ENCODE measurements at regions not wholly inside any gene's neighbourhood (a gene's known extent, or its start where the extent isn't known, plus 50 kb on each side); places are given as distances from the start of the nearest gene placed in this dataset.
"Not testable (repeated sequence)": the region's sequence is repeated elsewhere in the genome, so short reads cannot be mapped to it uniquely, and the experiment has no call there.

DNA sequence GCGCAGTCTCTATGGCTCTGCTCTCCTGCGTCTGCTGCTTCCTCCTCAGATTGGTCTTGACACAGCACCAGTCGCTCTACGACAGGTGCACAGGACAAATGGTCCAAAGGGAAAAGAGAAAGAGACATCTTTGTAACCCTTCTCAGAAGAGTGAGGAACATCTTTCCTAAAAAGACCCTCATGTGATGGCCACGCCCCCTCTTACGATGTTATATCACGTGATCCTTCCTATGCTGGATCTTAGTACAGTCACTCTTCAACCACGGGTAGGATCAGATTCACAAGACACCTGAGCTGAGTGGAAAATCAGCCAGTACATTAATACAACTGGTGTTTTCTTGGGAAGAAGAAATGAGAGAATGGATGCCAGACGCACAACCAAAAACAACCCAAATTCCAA, 262.2 kb upstream of the CELF2 start:
- H3K27me3 ChIP-seq, result no peaks in the 10 kb centered on the region
- no peak overlapping the region for H3K27ac ChIP-seq
- H3K4me3 ChIP-seq, result no peak overlapping the region
- TF ChIP-seq, protein P1, sequence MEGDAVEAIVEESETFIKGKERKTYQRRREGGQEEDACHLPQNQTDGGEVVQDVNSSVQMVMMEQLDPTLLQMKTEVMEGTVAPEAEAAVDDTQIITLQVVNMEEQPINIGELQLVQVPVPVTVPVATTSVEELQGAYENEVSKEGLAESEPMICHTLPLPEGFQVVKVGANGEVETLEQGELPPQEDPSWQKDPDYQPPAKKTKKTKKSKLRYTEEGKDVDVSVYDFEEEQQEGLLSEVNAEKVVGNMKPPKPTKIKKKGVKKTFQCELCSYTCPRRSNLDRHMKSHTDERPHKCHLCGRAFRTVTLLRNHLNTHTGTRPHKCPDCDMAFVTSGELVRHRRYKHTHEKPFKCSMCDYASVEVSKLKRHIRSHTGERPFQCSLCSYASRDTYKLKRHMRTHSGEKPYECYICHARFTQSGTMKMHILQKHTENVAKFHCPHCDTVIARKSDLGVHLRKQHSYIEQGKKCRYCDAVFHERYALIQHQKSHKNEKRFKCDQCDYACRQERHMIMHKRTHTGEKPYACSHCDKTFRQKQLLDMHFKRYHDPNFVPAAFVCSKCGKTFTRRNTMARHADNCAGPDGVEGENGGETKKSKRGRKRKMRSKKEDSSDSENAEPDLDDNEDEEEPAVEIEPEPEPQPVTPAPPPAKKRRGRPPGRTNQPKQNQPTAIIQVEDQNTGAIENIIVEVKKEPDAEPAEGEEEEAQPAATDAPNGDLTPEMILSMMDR (IDR thresholded peaks at IDR 0.05), result no peak
- ATAC-seq (no peak), DNase-seq (no peak)
- no peaks in the 10 kb centered on the region for H3K4me1 ChIP-seq
- no peaks in the 10 kb centered on the region for H3K36me3 ChIP-seq
- no peaks in the 10 kb centered on the region for H3K9me3 ChIP-seq
- intact Hi-C loops (cut with DNase I), result no loop called here

- H3K4me1 ChIP-seq, result no peaks in the 10 kb centered on the region
- no peaks in the 10 kb centered on the region for H3K36me3 ChIP-seq
- DNase-seq (no peak), ATAC-seq (no peak)
- no peaks in the 10 kb centered on the region for H3K9me3 ChIP-seq
- H3K27me3 ChIP-seq, result no peaks in the 10 kb centered on the region
- TF ChIP-seq, protein P1 (IDR thresholded peaks at IDR 0.05), result no peak
- no peak overlapping the region for H3K27ac ChIP-seq
- no peak overlapping the region for H3K4me3 ChIP-seq
- intact Hi-C loops (cut with DNase I), result no loop called here
Observed at GRCh38 chr10:10758306-10758705, 259.4 kb upstream of the CELF2 start.

GRCh38 chr10:10759806-10760205, 257.9 kb upstream of the CELF2 start:
- ATAC-seq; intact Hi-C loops (cut with DNase I); H3K27ac ChIP-seq; H3K4me1 ChIP-seq; H3K9me3 ChIP-seq; H3K36me3 ChIP-seq; H3K27me3 ChIP-seq; DNase-seq; H3K4me3 ChIP-seq: not testable (repeated sequence)

DNA sequence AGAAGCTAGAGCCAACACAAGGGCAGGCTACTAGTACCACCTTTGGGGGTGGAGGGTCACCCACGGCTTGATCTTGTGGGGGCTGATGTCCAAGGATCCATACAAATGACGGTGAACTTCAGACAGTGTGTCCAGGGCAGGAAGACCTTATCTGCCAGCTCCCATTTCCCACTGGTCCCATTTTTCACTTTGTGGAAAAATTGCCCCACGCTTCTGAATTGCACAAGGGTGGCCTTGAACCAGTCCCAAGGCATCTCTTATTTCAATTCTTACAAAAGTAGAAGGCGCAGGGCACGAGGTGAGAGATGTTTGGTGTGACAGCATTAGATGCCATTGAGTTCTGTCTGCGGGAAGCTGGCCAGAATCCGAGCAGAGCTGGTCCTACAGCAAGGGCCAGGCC, 252.7 kb upstream of the CELF2 start:
- Histone ChIP-seq H3K27ac (no peak overlapping the region), H3K27me3 (no peaks in the 10 kb centered on the region), H3K36me3 (no peaks in the 10 kb centered on the region), H3K9me3 (no peaks in the 10 kb centered on the region), H3K4me1 (no peaks in the 10 kb centered on the region), H3K4me3 (no peak overlapping the region)
- ATAC-seq (no peak), DNase-seq (no peak)
- intact Hi-C loops (cut with DNase I), result no loop called here
- TF ChIP-seq, protein P1 (IDR thresholded peaks at IDR 0.05), result no peak

GRCh38 chr10:10772411-10772810, 245.3 kb upstream of the CELF2 start:
- Histone ChIP-seq H3K9me3 (no peaks in the 10 kb centered on the region), H3K36me3 (no peaks in the 10 kb centered on the region), H3K27me3 (no peaks in the 10 kb centered on the region), H3K4me1 (no peaks in the 10 kb centered on the region), H3K27ac (no peak overlapping the region), H3K4me3 (no peak overlapping the region)
- ATAC-seq (no peak), DNase-seq (no peak)
- TF ChIP-seq, protein P1 (IDR thresholded peaks at IDR 0.05), result no peak
- intact Hi-C loops (cut with DNase I), result no loop called here

DNA sequence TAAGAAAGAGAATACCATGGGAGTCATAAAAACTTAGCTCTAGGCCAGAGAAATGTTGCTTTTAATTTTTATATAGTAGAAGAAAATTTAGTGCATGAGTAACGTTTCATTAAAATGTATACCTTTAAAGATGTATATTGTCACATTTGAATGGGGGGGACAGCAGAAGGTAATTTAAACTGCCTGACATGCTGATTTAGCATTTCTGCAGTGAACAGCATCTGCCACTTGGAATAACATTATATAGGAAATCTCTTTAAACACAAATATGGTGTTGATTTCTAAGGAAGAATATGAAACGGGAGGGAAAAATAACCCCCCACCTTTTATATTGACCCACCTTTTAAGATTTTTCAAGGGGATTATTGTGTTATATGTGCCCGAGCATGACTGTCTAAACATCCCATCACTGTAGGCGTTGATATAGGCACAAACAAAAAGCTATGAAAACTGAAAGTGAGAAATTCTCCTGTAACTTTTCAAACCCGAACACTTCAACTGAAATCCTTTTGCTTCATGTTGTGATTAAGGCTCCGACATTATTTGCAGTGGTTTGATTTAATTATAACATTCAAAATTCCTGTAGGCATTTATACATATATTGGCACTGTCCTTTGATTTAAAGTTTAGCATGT, 244.7 kb upstream of the CELF2 start:
- no peaks in the 10 kb centered on the region for H3K9me3 ChIP-seq
- ATAC-seq, result no peak
- TF ChIP-seq, protein P1 (IDR thresholded peaks at IDR 0.05), result no peak

More for the DNA sequence above, 244.7 kb upstream of the CELF2 start:
- no peak for DNase-seq
- no peak overlapping the region for H3K4me3 ChIP-seq
- H3K27ac ChIP-seq, result no peak overlapping the region
- H3K36me3 ChIP-seq, result no peaks in the 10 kb centered on the region
- H3K4me1 ChIP-seq, result no peaks in the 10 kb centered on the region
- intact Hi-C loops (cut with DNase I), result no loop called here
- no peaks in the 10 kb centered on the region for H3K27me3 ChIP-seq
